ENCODE measurements at regions not wholly inside any gene's neighbourhood (a gene's known extent, or its start where the extent isn't known, plus 50 kb on each side); places are given as distances from the start of the nearest gene placed in this dataset.

GRCh38 chr5:4043135-4043534 lies 447.5 kb downstream of the IRX1 start:
- Histone ChIP-seq H3K4me3 (ENCODE audit: low read depth, low read length, poor library complexity, severe bottlenecking) (no peak overlapping the region), H3K9me3 (ENCODE audit: low read length) (no peaks in the 10 kb centered on the region), H4K20me1 (ENCODE audit: insufficient read depth, low read length) (no peaks in the 10 kb centered on the region), H2AFZ (ENCODE audit: low read length) (no peak overlapping the region), H3K9me2 (ENCODE audit: insufficient read depth, low read length) (no peaks in the 10 kb centered on the region), H3K79me2 (ENCODE audit: insufficient read depth, low read depth, low read length) (no peaks in the 10 kb centered on the region), H3K4me2 (ENCODE audit: low read length) (no peak overlapping the region), H3K36me3 (ENCODE audit: insufficient read depth, low read length) (no peaks in the 10 kb centered on the region), H3K27ac (ENCODE audit: low read depth, low read length, poor library complexity, severe bottlenecking) (no peak overlapping the region), H3K4me1 (ENCODE audit: insufficient read depth, low read length, poor library complexity, severe bottlenecking) (no peaks in the 10 kb centered on the region)
- TF ChIP-seq CTCF (conservative IDR thresholded peaks at IDR 0.05; ENCODE audit: low read length) (no peak), EZH2phosphoT487 (IDR thresholded peaks at IDR 0.05; ENCODE audit: borderline replicate concordance, low read depth, low read length) (no peak)
- intact Hi-C loops (cut with micrococcal nuclease; ENCODE audit: unreplicated experiment): no loop called here
- POLR2A ChIA-PET: interaction anchor here (0.9 kb wide), 1 partner anchor 25 kb away, joined by 3 read pairs; no protein-coding TSS in a partner anchor
- BruUV-seq (replicated peaks): no TSS peak
- DNase-seq (ENCODE audit: low spot score): no peak
- CTCF ChIA-PET (ENCODE audit: unreplicated experiment): no interaction called here

GRCh38 chr5:4044881-4045280 lies 449.2 kb downstream of the IRX1 start:
- Histone ChIP-seq H4K20me1 (ENCODE audit: insufficient read depth, low read length) (no peaks in the 10 kb centered on the region), H3K27ac (ENCODE audit: low read depth, low read length, poor library complexity, severe bottlenecking) (no peak overlapping the region), H3K4me1 (ENCODE audit: insufficient read depth, low read length, poor library complexity, severe bottlenecking) (no peaks in the 10 kb centered on the region), H3K9me2 (ENCODE audit: insufficient read depth, low read length) (no peaks in the 10 kb centered on the region), H3K9me3 (ENCODE audit: low read length) (no peaks in the 10 kb centered on the region), H3K4me2 (ENCODE audit: low read length) (no peak overlapping the region), H2AFZ (ENCODE audit: low read length) (no peak overlapping the region), H3K79me2 (ENCODE audit: insufficient read depth, low read depth, low read length) (no peaks in the 10 kb centered on the region), H3K36me3 (ENCODE audit: insufficient read depth, low read length) (no peaks in the 10 kb centered on the region), H3K4me3 (ENCODE audit: low read depth, low read length, poor library complexity, severe bottlenecking) (no peak overlapping the region)
- no TSS peak for BruUV-seq (replicated peaks)
- intact Hi-C loops (cut with micrococcal nuclease; ENCODE audit: unreplicated experiment): no loop called here
- CTCF ChIA-PET (ENCODE audit: unreplicated experiment): no interaction called here
- no peak for DNase-seq (ENCODE audit: low spot score)
- TF ChIP-seq CTCF (conservative IDR thresholded peaks at IDR 0.05; ENCODE audit: low read length) (no peak), EZH2phosphoT487 (IDR thresholded peaks at IDR 0.05; ENCODE audit: borderline replicate concordance, low read depth, low read length) (no peak)
- POLR2A ChIA-PET: no interaction called here

- TF ChIP-seq EZH2phosphoT487 (IDR thresholded peaks at IDR 0.05; ENCODE audit: borderline replicate concordance, low read depth, low read length): no peak
- TF ChIP-seq CTCF (conservative IDR thresholded peaks at IDR 0.05; ENCODE audit: low read length): no peak
- H3K36me3 ChIP-seq (ENCODE audit: insufficient read depth, low read length): no peaks in the 10 kb centered on the region
- no peaks in the 10 kb centered on the region for H3K9me3 ChIP-seq (ENCODE audit: low read length)
- no TSS peak for BruUV-seq (replicated peaks)
- intact Hi-C loops (cut with micrococcal nuclease; ENCODE audit: unreplicated experiment): no loop called here
- no peaks in the 10 kb centered on the region for H4K20me1 ChIP-seq (ENCODE audit: insufficient read depth, low read length)
- ChIA-PET CTCF (ENCODE audit: unreplicated experiment) (no interaction called here), POLR2A (no interaction called here)
- no peak overlapping the region for H3K27ac ChIP-seq (ENCODE audit: low read depth, low read length, poor library complexity, severe bottlenecking)
- DNase-seq (ENCODE audit: low spot score): no peak
- no peak overlapping the region for H3K4me3 ChIP-seq (ENCODE audit: low read depth, low read length, poor library complexity, severe bottlenecking)
- no peak overlapping the region for H3K4me2 ChIP-seq (ENCODE audit: low read length)
- H3K79me2 ChIP-seq (ENCODE audit: insufficient read depth, low read depth, low read length): no peaks in the 10 kb centered on the region
- no peaks in the 10 kb centered on the region for H3K9me2 ChIP-seq (ENCODE audit: insufficient read depth, low read length)
- H3K4me1 ChIP-seq (ENCODE audit: insufficient read depth, low read length, poor library complexity, severe bottlenecking): no peaks in the 10 kb centered on the region
- H2AFZ ChIP-seq (ENCODE audit: low read length): no peak overlapping the region
Observed at GRCh38 chr5:4048398-4048797, 452.8 kb downstream of the IRX1 start.

Measured in OCI-LY7 (cell line).